ENCODE measurements at regions not wholly inside any gene's neighbourhood (a gene's known extent, or its start where the extent isn't known, plus 50 kb on each side); places are given as distances from the start of the nearest gene placed in this dataset.

GRCh38 chr1:29502911-29503840, 266.9 kb downstream of the PTPRU start:
- WGBS (ENCODE audit: insufficient coverage, insufficient read length): no CpG with 5 or more reads among the region's 12 CpGs

GRCh38 chr1:29502225-29502910, 266.0 kb downstream of the PTPRU start:
- no CpG with 5 or more reads among the region's 3 CpGs for WGBS (ENCODE audit: insufficient coverage, insufficient read length)
- DNase-seq (ENCODE audit: low read depth, low spot score): no peak
- Histone ChIP-seq H3K27me3 (ENCODE audit: control insufficient read depth, insufficient read depth, low read length) (no peaks in the 10 kb centered on the region), H3K4me3 (ENCODE audit: low read length) (no peak overlapping the region), H3K4me1 (ENCODE audit: control insufficient read depth, insufficient read depth, low read length) (peaks cover 8% of the 10 kb centered on the region), H3K36me3 (ENCODE audit: control insufficient read depth, insufficient read depth, low read length) (no peaks in the 10 kb centered on the region), H3K9me3 (ENCODE audit: control insufficient read depth, insufficient read depth, low read length) (no peaks in the 10 kb centered on the region), H3K27ac (ENCODE audit: low read length) (no peak overlapping the region)

More at GRCh38 chr1:29502911-29503840, 266.9 kb downstream of the PTPRU start:
- no peak overlapping the region for H3K4me3 ChIP-seq (ENCODE audit: low read length)
- H3K27me3 ChIP-seq (ENCODE audit: control insufficient read depth, insufficient read depth, low read length): no peaks in the 10 kb centered on the region
- H3K27ac ChIP-seq (ENCODE audit: low read length): no peak overlapping the region
- no peaks in the 10 kb centered on the region for H3K36me3 ChIP-seq (ENCODE audit: control insufficient read depth, insufficient read depth, low read length)
- no peak for DNase-seq (ENCODE audit: low read depth, low spot score)
- H3K4me1 ChIP-seq (ENCODE audit: control insufficient read depth, insufficient read depth, low read length): peaks cover 8% of the 10 kb centered on the region
- H3K9me3 ChIP-seq (ENCODE audit: control insufficient read depth, insufficient read depth, low read length): no peaks in the 10 kb centered on the region

- Histone ChIP-seq H3K4me1 (ENCODE audit: control insufficient read depth, insufficient read depth, low read length) (peaks cover 8% of the 10 kb centered on the region), H3K9me3 (ENCODE audit: control insufficient read depth, insufficient read depth, low read length) (no peaks in the 10 kb centered on the region), H3K4me3 (ENCODE audit: low read length) (no peak overlapping the region), H3K36me3 (ENCODE audit: control insufficient read depth, insufficient read depth, low read length) (no peaks in the 10 kb centered on the region), H3K27ac (ENCODE audit: low read length) (peak overlapping the region; percentile 67), H3K27me3 (ENCODE audit: control insufficient read depth, insufficient read depth, low read length) (no peaks in the 10 kb centered on the region)
- no CpG with 5 or more reads among the region's 8 CpGs for WGBS (ENCODE audit: insufficient coverage, insufficient read length)
- DNase-seq (ENCODE audit: low read depth, low spot score): no peak
Observed at GRCh38 chr1:29501227-29501976, 265.1 kb downstream of the PTPRU start.

- H3K36me3 ChIP-seq (ENCODE audit: control insufficient read depth, insufficient read depth, low read length): no peaks in the 10 kb centered on the region
- H3K27ac ChIP-seq (ENCODE audit: low read length): peak overlapping the region; percentile 67
- 100% methylated on average over 1 of the region's 5 CpGs for WGBS (ENCODE audit: insufficient coverage, insufficient read length)
- no peaks in the 10 kb centered on the region for H3K9me3 ChIP-seq (ENCODE audit: control insufficient read depth, insufficient read depth, low read length)
- no peak overlapping the region for H3K4me3 ChIP-seq (ENCODE audit: low read length)
- no peaks in the 10 kb centered on the region for H3K27me3 ChIP-seq (ENCODE audit: control insufficient read depth, insufficient read depth, low read length)
- DNase-seq (ENCODE audit: low read depth, low spot score): no peak
- peaks cover 8% of the 10 kb centered on the region for H3K4me1 ChIP-seq (ENCODE audit: control insufficient read depth, insufficient read depth, low read length)
Observed at GRCh38 chr1:29500651-29501050, 264.3 kb downstream of the PTPRU start.

GRCh38 chr1:29500041-29500440, 263.7 kb downstream of the PTPRU start:
- no peaks in the 10 kb centered on the region for H3K36me3 ChIP-seq (ENCODE audit: control insufficient read depth, insufficient read depth, low read length)
- WGBS (ENCODE audit: insufficient coverage, insufficient read length): no CpG with 5 or more reads among the region's 9 CpGs
- no peak overlapping the region for H3K27ac ChIP-seq (ENCODE audit: low read length)
- no peaks in the 10 kb centered on the region for H3K9me3 ChIP-seq (ENCODE audit: control insufficient read depth, insufficient read depth, low read length)
- no peak overlapping the region for H3K4me3 ChIP-seq (ENCODE audit: low read length)
- H3K27me3 ChIP-seq (ENCODE audit: control insufficient read depth, insufficient read depth, low read length): no peaks in the 10 kb centered on the region
- no peak for DNase-seq (ENCODE audit: low read depth, low spot score)
- peaks cover 8% of the 10 kb centered on the region for H3K4me1 ChIP-seq (ENCODE audit: control insufficient read depth, insufficient read depth, low read length)

- Histone ChIP-seq H3K27me3 (ENCODE audit: control insufficient read depth, insufficient read depth, low read length) (no peaks in the 10 kb centered on the region), H3K4me3 (ENCODE audit: low read length) (no peak overlapping the region), H3K27ac (ENCODE audit: low read length) (no peak overlapping the region), H3K4me1 (ENCODE audit: control insufficient read depth, insufficient read depth, low read length) (peaks cover 8% of the 10 kb centered on the region), H3K9me3 (ENCODE audit: control insufficient read depth, insufficient read depth, low read length) (no peaks in the 10 kb centered on the region), H3K36me3 (ENCODE audit: control insufficient read depth, insufficient read depth, low read length) (no peaks in the 10 kb centered on the region)
- WGBS (ENCODE audit: insufficient coverage, insufficient read length): no CpG with 5 or more reads among the region's 9 CpGs
- no peak for DNase-seq (ENCODE audit: low read depth, low spot score)
Observed at GRCh38 chr1:29499104-29499650, 262.9 kb downstream of the PTPRU start.

- H3K9me3 ChIP-seq (ENCODE audit: control insufficient read depth, insufficient read depth, low read length): no peaks in the 10 kb centered on the region
- H3K4me3 ChIP-seq (ENCODE audit: low read length): no peak overlapping the region
- no peak overlapping the region for H3K27ac ChIP-seq (ENCODE audit: low read length)
- H3K36me3 ChIP-seq (ENCODE audit: control insufficient read depth, insufficient read depth, low read length): no peaks in the 10 kb centered on the region
- peaks cover 8% of the 10 kb centered on the region for H3K4me1 ChIP-seq (ENCODE audit: control insufficient read depth, insufficient read depth, low read length)
- no CpG with 5 or more reads among the region's 14 CpGs for whole genome bisulfite sequencing (ENCODE audit: insufficient coverage, insufficient read length)
- H3K27me3 ChIP-seq (ENCODE audit: control insufficient read depth, insufficient read depth, low read length): no peaks in the 10 kb centered on the region
- no peak for DNase-seq (ENCODE audit: low read depth, low spot score)
Observed at GRCh38 chr1:29498126-29499103, 262.1 kb downstream of the PTPRU start.

- no peaks in the 10 kb centered on the region for H3K36me3 ChIP-seq (ENCODE audit: control insufficient read depth, insufficient read depth, low read length)
- WGBS (ENCODE audit: insufficient coverage, insufficient read length): no CpG with 5 or more reads among the region's 10 CpGs
- no peak overlapping the region for H3K27ac ChIP-seq (ENCODE audit: low read length)
- no peaks in the 10 kb centered on the region for H3K9me3 ChIP-seq (ENCODE audit: control insufficient read depth, insufficient read depth, low read length)
- DNase-seq (ENCODE audit: low read depth, low spot score): no peak
- H3K27me3 ChIP-seq (ENCODE audit: control insufficient read depth, insufficient read depth, low read length): no peaks in the 10 kb centered on the region
- no peak overlapping the region for H3K4me3 ChIP-seq (ENCODE audit: low read length)
- peaks cover 7% of the 10 kb centered on the region for H3K4me1 ChIP-seq (ENCODE audit: control insufficient read depth, insufficient read depth, low read length)
Observed at GRCh38 chr1:29497395-29498125, 261.2 kb downstream of the PTPRU start.

GRCh38 chr1:29496701-29497100, 260.4 kb downstream of the PTPRU start:
- DNase-seq (ENCODE audit: low read depth, low spot score): no peak
- Histone ChIP-seq H3K36me3 (ENCODE audit: control insufficient read depth, insufficient read depth, low read length) (no peaks in the 10 kb centered on the region), H3K9me3 (ENCODE audit: control insufficient read depth, insufficient read depth, low read length) (no peaks in the 10 kb centered on the region), H3K4me1 (ENCODE audit: control insufficient read depth, insufficient read depth, low read length) (peaks cover 5% of the 10 kb centered on the region), H3K27ac (ENCODE audit: low read length) (no peak overlapping the region), H3K27me3 (ENCODE audit: control insufficient read depth, insufficient read depth, low read length) (no peaks in the 10 kb centered on the region), H3K4me3 (ENCODE audit: low read length) (no peak overlapping the region)
- no CpG with 5 or more reads among the region's 8 CpGs for WGBS (ENCODE audit: insufficient coverage, insufficient read length)
